SK-N-MC (cell line): ENCODE measurements at regions not wholly inside any gene's neighbourhood (a gene's known extent, or its start where the extent isn't known, plus 50 kb on each side); places are given as distances from the start of the nearest gene placed in this dataset.
"Not testable (repeated sequence)": the region's sequence is repeated elsewhere in the genome, so short reads cannot be mapped to it uniquely, and the experiment has no call there.

Experiments
- DNase-seq: peaks from one replicate; pipeline ENCODE4 v3.0.0-alpha.2; 2011; ENCODE audit warnings: low read depth, low spot score
- H3K27ac ChIP-seq: fragments of 200-600 bp; sonication (generic); 2 replicates; pipeline ENCODE4 v1.5.1; 2016; ENCODE audit warnings: mixed run types
- H3K36me3 ChIP-seq: fragments of 200-600 bp; sonication (generic); 2 replicates; pipeline ENCODE4 v1.6.1; 2017; ENCODE audit warnings: antibody characterized with exemption, low read length, mixed read lengths; ENCODE audit not compliant: insufficient read depth
- H3K4me3 ChIP-seq: fragments of 200-600 bp; sonication (generic); 2 replicates; pipeline ENCODE4 v1.5.1; 2016
- H3K9ac ChIP-seq: fragments of 200-600 bp; sonication (generic); 2 replicates; pipeline ENCODE4 v1.8.0; 2017; ENCODE audit warnings: mixed run types, mixed read lengths; ENCODE audit not compliant: insufficient read length
- H3K9me3 ChIP-seq: fragments of 200-600 bp; sonication (generic); 2 replicates; pipeline ENCODE4 v1.6.1; 2017; ENCODE audit warnings: low read depth, mild to moderate bottlenecking, antibody characterized with exemption, low read length, moderate library complexity, mixed read lengths
- EZH2 ChIP-seq: fragments of 200-600 bp; sonication (generic); IDR thresholded peaks from one replicate; pipeline ENCODE4 v1.6.1; 2017; ENCODE audit warnings: antibody characterized with exemption
- FOXP2 ChIP-seq: optimal IDR thresholded peaks from 2 replicates; pipeline ENCODE3; 2011; ENCODE audit warnings: mild to moderate bottlenecking, moderate library complexity; ENCODE audit not compliant: insufficient read depth; ENCODE audit errors: extremely low read length, control extremely low read depth
- POLR2AphosphoS5 ChIP-seq: IDR thresholded peaks from 2 replicates; pipeline ENCODE4 v1.6.1; 2012; ENCODE audit warnings: mild to moderate bottlenecking, low read depth, low read length, borderline replicate concordance

DNA sequence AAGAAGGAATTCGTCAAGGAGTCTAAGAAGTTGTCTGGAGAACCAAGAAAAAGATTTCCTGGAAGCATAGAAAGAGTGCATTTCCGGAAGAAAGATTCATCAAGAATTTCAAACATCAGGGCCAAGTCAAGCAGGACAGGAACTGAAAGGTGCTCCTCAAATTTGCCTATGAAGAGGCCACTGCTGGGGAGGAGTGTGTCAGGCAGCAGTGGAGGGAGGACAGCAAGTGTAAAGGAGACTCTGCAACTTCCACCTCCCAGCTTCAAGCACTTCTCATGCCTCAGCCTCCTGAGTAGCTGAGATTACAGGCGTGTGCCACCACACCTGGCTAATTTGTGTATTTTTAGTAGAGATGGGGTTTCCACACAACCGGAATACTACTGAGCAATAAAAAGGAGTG is 105.8 kb upstream of the PLEKHM1 start:
- H3K36me3 ChIP-seq, H3K9ac ChIP-seq, H3K27ac ChIP-seq, DNase-seq, H3K9me3 ChIP-seq, H3K4me3 ChIP-seq: not testable (repeated sequence)

- H3K36me3 ChIP-seq, H3K9me3 ChIP-seq, H3K4me3 ChIP-seq, H3K9ac ChIP-seq, DNase-seq, H3K27ac ChIP-seq: not testable (repeated sequence)
Observed at GRCh38 chr17:45600052-45601012, 109.8 kb upstream of the PLEKHM1 start.

- H3K36me3 ChIP-seq, H3K9ac ChIP-seq, H3K4me3 ChIP-seq, H3K27ac ChIP-seq, DNase-seq, H3K9me3 ChIP-seq: not testable (repeated sequence)
Observed at GRCh38 chr17:45601013-45601412, 110.5 kb upstream of the PLEKHM1 start.

DNA sequence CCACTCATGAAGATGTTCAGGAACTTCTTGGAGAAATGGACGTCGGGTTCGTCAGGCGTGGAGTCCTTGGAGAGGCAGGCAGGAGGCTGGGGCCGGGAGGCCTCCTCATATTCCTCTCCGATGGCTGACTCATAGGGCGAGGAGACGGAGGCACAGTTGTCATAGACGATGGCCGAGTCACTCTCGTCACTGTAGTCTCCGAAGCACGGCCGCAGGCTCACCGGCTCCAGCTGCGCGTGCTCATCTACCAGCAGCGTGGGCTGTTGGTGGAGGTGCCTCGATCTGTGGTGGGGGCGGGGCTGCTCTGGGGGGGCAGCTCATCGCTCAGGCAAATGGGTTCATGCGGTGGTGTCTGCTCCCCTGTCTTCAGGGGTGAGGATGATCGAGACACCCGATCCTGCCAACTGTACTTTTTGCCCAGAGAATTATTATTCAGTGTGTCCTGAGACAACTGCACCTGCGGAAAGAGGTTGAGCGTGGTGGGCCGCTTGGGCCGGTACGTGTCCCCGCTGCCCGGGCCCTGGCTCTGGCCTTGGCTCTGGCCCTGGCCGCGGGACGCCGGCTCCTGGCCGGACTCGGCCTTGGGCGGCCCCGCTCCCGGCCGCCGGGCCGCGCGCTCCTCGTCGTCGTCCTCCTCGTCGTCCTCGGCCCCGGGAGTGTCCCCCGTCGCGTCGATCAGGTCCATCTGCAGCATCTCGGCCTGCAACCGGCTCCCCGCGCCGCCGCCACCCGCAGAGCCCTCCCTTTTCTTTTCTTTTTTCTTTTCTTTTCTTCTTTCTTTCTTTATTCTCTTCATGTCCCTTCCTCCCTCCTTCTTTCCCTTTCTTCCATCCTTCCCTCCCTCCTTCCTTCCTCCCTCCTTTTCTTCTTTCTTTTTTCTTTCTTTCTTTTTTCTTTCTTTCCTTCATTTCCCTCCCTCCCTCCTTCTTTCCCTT is 111.4 kb upstream of the PLEKHM1 start:
- H3K36me3 ChIP-seq, H3K9me3 ChIP-seq, H3K27ac ChIP-seq, H3K4me3 ChIP-seq, DNase-seq, H3K9ac ChIP-seq: not testable (repeated sequence)

- H3K36me3 ChIP-seq, H3K4me3 ChIP-seq, H3K9me3 ChIP-seq, H3K27ac ChIP-seq, DNase-seq, H3K9ac ChIP-seq: not testable (repeated sequence)
Observed at GRCh38 chr17:45605751-45606150, 115.2 kb upstream of the PLEKHM1 start.

DNA sequence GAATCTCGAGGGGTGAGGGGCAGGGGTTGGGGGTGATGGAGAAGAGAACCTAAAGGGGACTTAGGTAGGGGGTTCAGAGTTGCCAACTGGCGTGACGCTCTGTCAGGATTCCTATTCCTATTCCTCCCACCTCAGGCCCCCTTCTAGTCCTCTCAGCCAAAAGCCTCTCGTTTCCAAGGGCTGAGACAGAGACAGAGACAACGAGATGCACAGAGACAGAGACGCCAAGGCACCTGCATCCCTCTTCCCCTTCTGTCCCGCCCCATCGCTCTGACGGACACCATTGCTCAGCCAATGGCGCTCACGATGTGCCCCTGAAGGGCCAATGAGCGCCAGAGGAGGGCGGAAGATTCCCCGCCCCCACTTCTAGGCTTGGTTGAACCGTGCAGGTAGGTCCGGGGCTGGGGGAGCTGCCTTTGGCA is 129.5 kb upstream of the PLEKHM1 start:
- H3K27ac ChIP-seq, H3K36me3 ChIP-seq, H3K9ac ChIP-seq, H3K9me3 ChIP-seq, DNase-seq: not testable (repeated sequence)
- H3K4me3 ChIP-seq = peak overlapping the region; percentile 66

DNA sequence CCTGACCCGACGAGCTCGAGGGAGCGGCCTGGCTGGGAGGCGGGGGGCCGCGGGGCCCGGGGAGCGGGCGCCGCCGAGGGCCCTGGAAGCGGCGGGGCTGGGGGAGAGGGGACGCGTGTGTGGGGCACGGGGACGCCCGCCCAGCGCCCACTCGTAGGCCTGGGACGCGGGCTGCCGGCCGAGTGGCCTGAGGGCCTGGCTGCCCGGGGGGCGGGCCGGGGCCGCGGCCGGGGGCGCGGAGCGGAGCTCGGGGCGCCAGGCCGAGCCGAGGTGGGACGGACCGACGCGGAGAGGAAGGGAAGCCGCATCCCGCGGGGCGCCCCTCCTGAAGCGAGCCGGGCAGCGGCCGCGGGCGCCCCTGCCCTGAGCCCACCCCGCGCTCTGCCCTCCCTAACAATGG is 129.9 kb upstream of the PLEKHM1 start:
- H3K27ac ChIP-seq, H3K36me3 ChIP-seq, DNase-seq, H3K9me3 ChIP-seq, H3K9ac ChIP-seq: not testable (repeated sequence)
- peak overlapping the region; percentile 66 for H3K4me3 ChIP-seq

- H3K4me3 ChIP-seq = peak overlapping the region; percentile 48
Observed at GRCh38 chr17:45621087-45621486, 130.6 kb upstream of the PLEKHM1 start.

GRCh38 chr17:45622295-45622694 is 131.8 kb upstream of the PLEKHM1 start:
- DNase-seq, H3K9me3 ChIP-seq, H3K36me3 ChIP-seq, H3K27ac ChIP-seq, H3K9ac ChIP-seq, H3K4me3 ChIP-seq: not testable (repeated sequence)

More at GRCh38 chr17:45621087-45621486, 130.6 kb upstream of the PLEKHM1 start:
- not testable (repeated sequence) for H3K27ac ChIP-seq, H3K9me3 ChIP-seq, H3K9ac ChIP-seq, H3K36me3 ChIP-seq, DNase-seq

DNA sequence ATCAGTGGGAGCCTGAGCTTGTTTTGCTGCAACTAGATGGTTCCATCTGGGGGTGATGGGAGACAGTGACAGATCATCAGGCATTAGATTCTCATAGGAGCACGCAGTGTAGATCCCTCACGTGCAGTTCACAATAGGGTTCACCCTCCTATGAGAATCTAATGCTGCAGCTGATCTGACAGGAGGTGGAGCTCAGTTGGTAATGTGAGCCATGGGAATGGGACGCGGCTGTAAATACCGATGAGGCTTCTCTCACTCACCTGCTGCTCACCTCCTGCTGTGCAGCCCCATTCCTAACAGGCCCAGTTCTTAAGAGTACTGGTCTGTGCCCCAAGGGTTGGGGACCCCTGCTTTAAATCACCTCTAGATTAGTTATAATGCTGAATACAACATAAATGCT is 137.5 kb upstream of the PLEKHM1 start:
- no peak for TF ChIP-seq FOXP2
- no peak for TF ChIP-seq EZH2
- no peak for TF ChIP-seq POLR2AphosphoS5
- Histone ChIP-seq H3K36me3 (peaks cover 34% of the 10 kb centered on the region), H3K9ac (no peak overlapping the region), H3K4me3 (no peak overlapping the region), H3K27ac (no peak overlapping the region), H3K9me3 (no peaks in the 10 kb centered on the region)
- no peak for DNase-seq
